ENCODE measurements at regions not wholly inside any gene's neighbourhood (a gene's known extent, or its start where the extent isn't known, plus 50 kb on each side); places are given as distances from the start of the nearest gene placed in this dataset.

- no peaks in the 10 kb centered on the region for H3K36me3 ChIP-seq (ENCODE audit: control insufficient read depth in 1 of 2, insufficient read depth in 2 of 2, low read length in 2 of 2)
- H3K4me2 ChIP-seq (ENCODE audit: low read length): no peak overlapping the region
- no TSS peak for BruUV-seq (replicated peaks)
- intact Hi-C loops (cut with micrococcal nuclease): no loop called here
- H4K20me1 ChIP-seq (ENCODE audit: insufficient read depth): no peaks in the 10 kb centered on the region
- no peak overlapping the region for H2AFZ ChIP-seq (ENCODE audit: low read depth, low read length, poor library complexity, severe bottlenecking)
- H3K27me3 ChIP-seq (ENCODE audit: insufficient read depth, low read length): no peaks in the 10 kb centered on the region
- no peaks in the 10 kb centered on the region for H3K9me2 ChIP-seq (ENCODE audit: insufficient read depth)
- ChIA-PET CTCF (no interaction called here), POLR2A (no interaction called here), RAD21 (ENCODE audit: low non-redundant PET in 1 of 2, low total read pairs in 2 of 2, uncharacterized antibody in 2 of 2, unreplicated experiment in 2 of 2) (no interaction called here)
- H3K9ac ChIP-seq (ENCODE audit: low read length): no peak overlapping the region
- no peaks in the 10 kb centered on the region for H3K9me3 ChIP-seq (ENCODE audit: control insufficient read depth in 1 of 2, insufficient read depth in 1 of 2, low read depth in 1 of 2, low read length in 2 of 2)
- H3K27ac ChIP-seq (ENCODE audit: low read depth, low read length): no peak overlapping the region
- DNase-seq (ENCODE audit: low read depth, low spot score): no peak
- no peaks in the 10 kb centered on the region for H3K4me1 ChIP-seq (ENCODE audit: control insufficient read depth in 1 of 2, insufficient read depth in 2 of 2, low read length in 2 of 2)
- TF ChIP-seq POLR2AphosphoS5 (IDR thresholded peaks at IDR 0.05; ENCODE audit: low read depth, low read length): no peak
- no peak for TF ChIP-seq CTCF (IDR thresholded peaks at IDR 0.05 in 2 of 3, conservative IDR thresholded peaks at IDR 0.05 in 1 of 3; ENCODE audit: borderline replicate concordance in 1 of 3, insufficient read depth in 1 of 3, low read depth in 2 of 3, low read length in 2 of 3)
- no peak for TF ChIP-seq SIN3A (IDR thresholded peaks at IDR 0.05; ENCODE audit: low read depth)
- TF ChIP-seq EZH2 (IDR thresholded peaks at IDR 0.05): no peak
- no peak for TF ChIP-seq YY1 (IDR thresholded peaks at IDR 0.05; ENCODE audit: extremely low read depth, insufficient replicate concordance, low read depth, low read length)
- no peak for TF ChIP-seq RAD21 (IDR thresholded peaks at IDR 0.05; ENCODE audit: low read depth)
- TF ChIP-seq, protein P1, sequence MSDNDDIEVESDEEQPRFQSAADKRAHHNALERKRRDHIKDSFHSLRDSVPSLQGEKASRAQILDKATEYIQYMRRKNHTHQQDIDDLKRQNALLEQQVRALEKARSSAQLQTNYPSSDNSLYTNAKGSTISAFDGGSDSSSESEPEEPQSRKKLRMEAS (IDR thresholded peaks at IDR 0.05): no peak
- TF ChIP-seq ATF3 (IDR thresholded peaks at IDR 0.05): no peak
- TF ChIP-seq REST (IDR thresholded peaks at IDR 0.05; ENCODE audit: low read depth): no peak
- no peak for TF ChIP-seq FOSL1 (IDR thresholded peaks at IDR 0.05; ENCODE audit: low read depth)
- TF ChIP-seq CEBPB (IDR thresholded peaks at IDR 0.05; ENCODE audit: low read depth): no peak
- no peak for TF ChIP-seq POLR2A (IDR thresholded peaks at IDR 0.05; ENCODE audit: borderline replicate concordance, extremely low read depth, insufficient read depth, insufficient read length)
- TF ChIP-seq, protein P2, sequence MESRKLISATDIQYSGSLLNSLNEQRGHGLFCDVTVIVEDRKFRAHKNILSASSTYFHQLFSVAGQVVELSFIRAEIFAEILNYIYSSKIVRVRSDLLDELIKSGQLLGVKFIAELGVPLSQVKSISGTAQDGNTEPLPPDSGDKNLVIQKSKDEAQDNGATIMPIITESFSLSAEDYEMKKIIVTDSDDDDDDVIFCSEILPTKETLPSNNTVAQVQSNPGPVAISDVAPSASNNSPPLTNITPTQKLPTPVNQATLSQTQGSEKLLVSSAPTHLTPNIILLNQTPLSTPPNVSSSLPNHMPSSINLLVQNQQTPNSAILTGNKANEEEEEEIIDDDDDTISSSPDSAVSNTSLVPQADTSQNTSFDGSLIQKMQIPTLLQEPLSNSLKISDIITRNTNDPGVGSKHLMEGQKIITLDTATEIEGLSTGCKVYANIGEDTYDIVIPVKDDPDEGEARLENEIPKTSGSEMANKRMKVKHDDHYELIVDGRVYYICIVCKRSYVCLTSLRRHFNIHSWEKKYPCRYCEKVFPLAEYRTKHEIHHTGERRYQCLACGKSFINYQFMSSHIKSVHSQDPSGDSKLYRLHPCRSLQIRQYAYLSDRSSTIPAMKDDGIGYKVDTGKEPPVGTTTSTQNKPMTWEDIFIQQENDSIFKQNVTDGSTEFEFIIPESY (IDR thresholded peaks at IDR 0.05; ENCODE audit: extremely low read depth, insufficient replicate concordance, low read length): no peak
- no peak for TF ChIP-seq EGR1 (IDR thresholded peaks at IDR 0.05; ENCODE audit: low read depth)
- no peak for TF ChIP-seq ZFX (IDR thresholded peaks at IDR 0.05)
- ATAC-seq: no peak
- H3K79me2 ChIP-seq (ENCODE audit: insufficient read depth, low read length): no peaks in the 10 kb centered on the region
- H3K4me3 ChIP-seq (replicated peaks in 1 of 2; ENCODE audit: low read depth in 1 of 2, low read length in 2 of 2): no peak overlapping the region
These were observed 127.0 kb upstream of the SNX19 start for GRCh38 chr11:131043251-131043650.
